Sigmoid colon (tissue), 4 donors: ENCODE measurements at regions not wholly inside any gene's neighbourhood (a gene's known extent, or its start where the extent isn't known, plus 50 kb on each side); places are given as distances from the start of the nearest gene placed in this dataset.

Experiments
- POLR2A ChIP-seq, 2 donors: fragments of 450-650 bp; IDR thresholded peaks; one replicate each; pipeline ENCODE4 v1.6.1; 2016; ENCODE audit warnings: antibody characterized with exemption in 2 of 2, mild to moderate bottlenecking in 2 of 2, moderate library complexity in 2 of 2
- POLR2AphosphoS5 ChIP-seq, 4 donors: sonication (generic); formaldehyde crosslinking; IDR thresholded peaks; one replicate each; pipeline ENCODE4 v1.6.1; 2017; ENCODE audit warnings: antibody characterized with exemption in 4 of 4
- TF ChIP-seq, protein P1 (sequence below), 4 experiments: fragments of 450-650 bp in 3 of 4; fragments of 200-600 bp in 1 of 4; IDR thresholded peaks; one replicate each; pipeline ENCODE4 v1.5.1; 2016 to 2019; ENCODE audit warnings: antibody characterized with exemption in 4 of 4, mild to moderate bottlenecking in 3 of 4, moderate library complexity in 2 of 4

DNA sequence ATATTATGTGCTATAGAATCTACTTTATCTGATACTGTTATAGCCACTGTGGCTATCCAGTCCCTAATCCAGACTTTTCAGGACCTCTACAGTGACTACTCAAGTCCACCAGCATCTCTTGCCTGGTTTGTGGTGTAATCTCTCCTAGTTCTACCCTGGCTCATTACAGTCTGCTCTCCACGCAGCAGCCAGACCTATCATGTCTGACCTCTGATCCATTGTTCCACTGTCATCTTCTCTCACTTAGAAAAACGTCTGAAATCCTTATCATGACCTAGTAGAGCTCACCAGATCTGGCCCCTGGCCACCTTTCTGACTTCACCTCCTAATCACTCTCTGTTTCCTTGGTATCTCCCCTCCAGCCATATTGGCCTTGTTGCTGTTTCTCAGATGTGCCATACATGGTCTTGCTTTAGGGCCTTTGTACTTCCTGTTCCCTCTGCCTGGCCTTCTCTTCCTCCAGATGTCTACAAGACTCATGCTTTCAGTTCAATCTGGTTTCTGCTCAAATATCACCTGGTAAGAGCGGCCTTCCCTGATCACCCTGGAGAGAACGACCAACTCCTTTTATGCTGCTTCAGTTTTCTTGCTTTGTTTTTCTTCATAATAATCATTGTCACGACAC is 475.5 kb downstream of the AACS start:
- TF ChIP-seq, protein P1, sequence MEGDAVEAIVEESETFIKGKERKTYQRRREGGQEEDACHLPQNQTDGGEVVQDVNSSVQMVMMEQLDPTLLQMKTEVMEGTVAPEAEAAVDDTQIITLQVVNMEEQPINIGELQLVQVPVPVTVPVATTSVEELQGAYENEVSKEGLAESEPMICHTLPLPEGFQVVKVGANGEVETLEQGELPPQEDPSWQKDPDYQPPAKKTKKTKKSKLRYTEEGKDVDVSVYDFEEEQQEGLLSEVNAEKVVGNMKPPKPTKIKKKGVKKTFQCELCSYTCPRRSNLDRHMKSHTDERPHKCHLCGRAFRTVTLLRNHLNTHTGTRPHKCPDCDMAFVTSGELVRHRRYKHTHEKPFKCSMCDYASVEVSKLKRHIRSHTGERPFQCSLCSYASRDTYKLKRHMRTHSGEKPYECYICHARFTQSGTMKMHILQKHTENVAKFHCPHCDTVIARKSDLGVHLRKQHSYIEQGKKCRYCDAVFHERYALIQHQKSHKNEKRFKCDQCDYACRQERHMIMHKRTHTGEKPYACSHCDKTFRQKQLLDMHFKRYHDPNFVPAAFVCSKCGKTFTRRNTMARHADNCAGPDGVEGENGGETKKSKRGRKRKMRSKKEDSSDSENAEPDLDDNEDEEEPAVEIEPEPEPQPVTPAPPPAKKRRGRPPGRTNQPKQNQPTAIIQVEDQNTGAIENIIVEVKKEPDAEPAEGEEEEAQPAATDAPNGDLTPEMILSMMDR (IDR thresholded peaks at IDR 0.05): no peak
- TF ChIP-seq POLR2AphosphoS5 (IDR thresholded peaks at IDR 0.05) (no peak), POLR2A (IDR thresholded peaks at IDR 0.05) (no peak)
